ENCODE measurements at regions not wholly inside any gene's neighbourhood (a gene's known extent, or its start where the extent isn't known, plus 50 kb on each side); places are given as distances from the start of the nearest gene placed in this dataset.

GRCh38 chr17:79374087-79374689 is 236.7 kb downstream of the RBFOX3 start:
- 56 to 67% methylated on average over 22 of the region's 22 CpGs for WGBS, 2 donors
- no peaks in the 10 kb centered on the region for H3K36me3 ChIP-seq
- no peak for TF ChIP-seq CTCF (IDR thresholded peaks at IDR 0.05)
- TF ChIP-seq POLR2A (IDR thresholded peaks at IDR 0.05): no peak
- no peak for TF ChIP-seq EP300 (IDR thresholded peaks at IDR 0.05)
- H3K4me1 ChIP-seq: no peaks in the 10 kb centered on the region
- DNase-seq (ENCODE audit: low spot score in 2 of 2): no peak
- no peak overlapping the region for H3K27ac ChIP-seq
- no peak overlapping the region for H3K4me3 ChIP-seq
- no peaks in the 10 kb centered on the region for H3K9me3 ChIP-seq
- peaks cover 0 to 51% of the 10 kb centered on the region in 2 donors for H3K27me3 ChIP-seq

- Histone ChIP-seq H3K4me3 (no peak overlapping the region), H3K27ac (no peak overlapping the region), H3K9me3 (no peaks in the 10 kb centered on the region), H3K27me3 (peaks cover 0 to 40% of the 10 kb centered on the region in 2 donors), H3K4me1 (no peaks in the 10 kb centered on the region), H3K36me3 (no peaks in the 10 kb centered on the region)
- no peak for TF ChIP-seq EP300 (IDR thresholded peaks at IDR 0.05)
- no peak for TF ChIP-seq CTCF (IDR thresholded peaks at IDR 0.05)
- TF ChIP-seq POLR2A (IDR thresholded peaks at IDR 0.05): no peak
- DNase-seq (ENCODE audit: low spot score in 2 of 2): no peak
- WGBS, 2 donors: 55 to 60% methylated on average over 16 of the region's 16 CpGs
These were observed 238.2 kb downstream of the RBFOX3 start for GRCh38 chr17:79372470-79373238.

- no peaks in the 10 kb centered on the region for H3K36me3 ChIP-seq
- H3K27ac ChIP-seq: no peak overlapping the region
- peaks cover 0 to 41% of the 10 kb centered on the region in 2 donors for H3K27me3 ChIP-seq
- H3K4me1 ChIP-seq: no peaks in the 10 kb centered on the region
- 62 to 63% methylated on average over 15 of the region's 15 CpGs for WGBS, 2 donors
- H3K4me3 ChIP-seq: no peak overlapping the region
- H3K9me3 ChIP-seq: no peaks in the 10 kb centered on the region
- DNase-seq (ENCODE audit: low spot score in 2 of 2): no peak
- no peak for TF ChIP-seq CTCF (IDR thresholded peaks at IDR 0.05)
- no peak for TF ChIP-seq EP300 (IDR thresholded peaks at IDR 0.05)
- no peak for TF ChIP-seq POLR2A (IDR thresholded peaks at IDR 0.05)
These were observed 238.9 kb downstream of the RBFOX3 start for GRCh38 chr17:79371984-79372383.

- Histone ChIP-seq H3K36me3 (no peaks in the 10 kb centered on the region), H3K4me1 (no peaks in the 10 kb centered on the region), H3K27me3 (peaks cover 0 to 49% of the 10 kb centered on the region in 2 donors), H3K27ac (no peak overlapping the region), H3K9me3 (no peaks in the 10 kb centered on the region), H3K4me3 (no peak overlapping the region)
- TF ChIP-seq POLR2A (IDR thresholded peaks at IDR 0.05): no peak
- TF ChIP-seq EP300 (IDR thresholded peaks at IDR 0.05): no peak
- no peak for TF ChIP-seq CTCF (IDR thresholded peaks at IDR 0.05)
- 60 to 68% methylated on average over 5 of the region's 5 CpGs for WGBS, 2 donors
- DNase-seq (ENCODE audit: low spot score in 2 of 2): no peak
These were observed 240.3 kb downstream of the RBFOX3 start for GRCh38 chr17:79370594-79370993.

GRCh38 chr17:79370126-79370525 is 240.7 kb downstream of the RBFOX3 start:
- H3K9me3 ChIP-seq: no peaks in the 10 kb centered on the region
- peaks cover 0 to 48% of the 10 kb centered on the region in 2 donors for H3K27me3 ChIP-seq
- 67 to 69% methylated on average over 8 of the region's 8 CpGs for WGBS, 2 donors
- TF ChIP-seq POLR2A (IDR thresholded peaks at IDR 0.05) (no peak), CTCF (IDR thresholded peaks at IDR 0.05) (no peak), EP300 (IDR thresholded peaks at IDR 0.05) (no peak)
- no peaks in the 10 kb centered on the region for H3K36me3 ChIP-seq
- H3K4me1 ChIP-seq: no peaks in the 10 kb centered on the region
- no peak for DNase-seq (ENCODE audit: low spot score in 2 of 2)
- no peak overlapping the region for H3K4me3 ChIP-seq
- H3K27ac ChIP-seq: no peak overlapping the region

Measured in tibial nerve (tissue), 4 donors.